ENCODE measurements at regions not wholly inside any gene's neighbourhood (a gene's known extent, or its start where the extent isn't known, plus 50 kb on each side); places are given as distances from the start of the nearest gene placed in this dataset.

GRCh38 chr9:135402048-135402738 lies 77.4 kb upstream of the PPP1R26 start:
- TF ChIP-seq GATA2 (IDR thresholded peaks at IDR 0.05; ENCODE audit: low read depth, low read length) (no peak), GATA3 (IDR thresholded peaks at IDR 0.05; ENCODE audit: low read depth, low read length) (no peak)
